Panc1 (cell line): ENCODE measurements at regions not wholly inside any gene's neighbourhood (a gene's known extent, or its start where the extent isn't known, plus 50 kb on each side); places are given as distances from the start of the nearest gene placed in this dataset.
A peak's percentile ranks its signal among the peaks of the same experiment; 100 is the strongest.

Source experiments
- ATAC-seq: fragments of 200-7000 bp; cut with Tn5 transposase; 2 replicates; pipeline ENCODE4 v1.9.1; 2020; ENCODE audit warnings: mild to moderate bottlenecking, moderate library complexity
- BruUV-seq: library from RNA; stranded (reverse); fragments of 400-500 nt; replicated peaks from 2 replicates; lab custom pipeline; 2021; lab: Mats Ljungman, UMichigan
- CTCF ChIA-PET: fragments of 300-600 bp; sonication (Branson Sonifier 250); formaldehyde crosslinking; loops from one replicate; lab custom pipeline; 2022; ENCODE audit warnings: antibody characterized with exemption; lab: Charles Lee
- POLR2A ChIA-PET: fragments of 300-600 bp; sonication (Branson Sonifier 250); formaldehyde crosslinking; loops from one replicate; lab custom pipeline; 2022; ENCODE audit warnings: antibody characterized with exemption; lab: Charles Lee
- DNase-seq: peaks from one replicate; pipeline ENCODE4 v3.0.0-alpha.2; 2010; ENCODE audit warnings: low read depth, low spot score
- H3K27ac ChIP-seq: 2 replicates; pipeline ENCODE4 v1.5.1; 2011; ENCODE audit warnings: mild to moderate bottlenecking, low read length, inconsistent platforms
- H3K27me3 ChIP-seq: fragments of 200-500 bp; sonication (Bioruptor generic); 2 replicates; pipeline ENCODE4 v1.6.0; 2014; ENCODE audit warnings: low read length, inconsistent platforms; ENCODE audit not compliant: control insufficient read depth, insufficient read depth
- H3K36me3 ChIP-seq: fragments of 200-500 bp; sonication (Bioruptor generic); 2 replicates; pipeline ENCODE4 v1.5.1; 2014; ENCODE audit warnings: inconsistent platforms, mild to moderate bottlenecking, low read length, moderate library complexity; ENCODE audit not compliant: control insufficient read depth, insufficient read depth
- H3K4me1 ChIP-seq: 2 replicates; pipeline ENCODE4 v1.5.1; 2011; ENCODE audit warnings: inconsistent platforms, mild to moderate bottlenecking, low read length, moderate library complexity; ENCODE audit not compliant: control insufficient read depth, insufficient read depth
- H3K4me3 ChIP-seq, 2 experiments: 2 replicates each; pipeline ENCODE4 v1.5.1; 2011 to 2012; ENCODE audit warnings: low read depth in 2 of 2, low read length in 2 of 2, mild to moderate bottlenecking in 2 of 2, inconsistent platforms in 1 of 2, moderate library complexity in 1 of 2
- H3K9me3 ChIP-seq: fragments of 200-500 bp; sonication (Bioruptor generic); 2 replicates; pipeline ENCODE4 v1.5.1; 2014; ENCODE audit warnings: low read depth, mild to moderate bottlenecking, inconsistent platforms, low read length, moderate library complexity; ENCODE audit not compliant: control insufficient read depth, insufficient read depth
- CTCF ChIP-seq: fragments of 450-650 bp; IDR thresholded peaks from 2 replicates; pipeline ENCODE4 v1.5.1; 2017; ENCODE audit warnings: mild to moderate bottlenecking
- POLR2AphosphoS5 ChIP-seq: IDR thresholded peaks from 2 replicates; pipeline ENCODE4 v1.6.1; 2012; ENCODE audit warnings: mild to moderate bottlenecking, low read depth, low read length, moderate library complexity
- REST ChIP-seq, 2 experiments: IDR thresholded peaks; 2 replicates each; pipeline ENCODE4 v1.6.1; 2011 to 2012; ENCODE audit warnings: low read depth in 2 of 2, control low read depth in 1 of 2, low read length in 1 of 2, mild to moderate bottlenecking in 1 of 2, moderate library complexity in 1 of 2; ENCODE audit not compliant: insufficient read depth in 1 of 2
- SIN3A ChIP-seq: IDR thresholded peaks from 2 replicates; pipeline ENCODE4 v1.6.1; 2012; ENCODE audit warnings: low read depth, mild to moderate bottlenecking, low read length, moderate library complexity, borderline replicate concordance; ENCODE audit not compliant: insufficient read depth
- TCF7L2 ChIP-seq: IDR thresholded peaks from 2 replicates; pipeline ENCODE4 v1.6.1; 2011; ENCODE audit warnings: mild to moderate bottlenecking, low read depth, low read length, inconsistent platforms
- in situ Hi-C: cut with HindIII; loops from 2 replicates; pipeline ENCODE4 v1.10.0; 2016; ENCODE audit warnings: low sequenced_read_pairs, low pct_unique_long_range_greater_than_20kb
- intact Hi-C: fragments of 100-400 bp; cut with micrococcal nuclease; formaldehyde crosslinking; loops from one replicate; pipeline ENCODE4 v1.10.0; 2022; ENCODE audit not compliant: unreplicated experiment

DNA sequence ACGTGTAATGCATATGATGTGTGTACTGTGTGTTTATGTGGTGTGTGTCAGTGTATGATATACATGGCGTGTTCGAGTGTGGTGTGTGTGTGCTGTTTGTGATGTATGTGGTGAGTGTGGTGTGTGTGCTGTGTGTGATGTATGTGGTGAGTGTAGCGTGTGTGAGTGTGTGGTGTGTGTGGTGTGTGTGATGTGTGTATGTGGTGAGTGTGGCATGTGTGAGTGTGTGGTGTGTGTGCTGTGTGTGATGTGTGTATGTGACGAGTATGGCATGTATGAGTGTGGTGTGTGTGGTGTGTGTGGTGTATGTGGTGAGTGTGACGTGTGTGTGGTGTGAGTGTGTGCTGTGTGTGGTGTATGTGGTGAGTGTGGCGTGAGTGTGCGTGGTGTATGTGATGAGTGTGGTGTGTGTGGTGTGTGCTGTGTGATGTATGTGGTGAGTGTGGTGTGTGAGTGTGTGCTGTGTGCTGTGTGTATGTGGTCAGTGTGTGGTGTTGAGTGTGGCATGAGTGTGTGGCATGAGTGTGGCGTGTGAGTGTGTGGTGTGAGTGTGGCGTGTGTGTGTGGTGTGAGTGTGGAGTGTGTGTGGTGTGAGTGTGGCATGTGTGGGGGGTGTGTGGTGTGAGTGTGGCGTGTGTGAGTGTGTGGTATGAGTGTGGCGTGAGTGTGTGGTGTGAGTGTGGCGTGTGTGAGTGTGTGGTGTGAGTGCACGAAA lies 56.8 kb upstream of the CKS2 start:
- Histone ChIP-seq H3K36me3 (no peaks in the 10 kb centered on the region), H3K4me1 (no peaks in the 10 kb centered on the region), H3K27ac (no peak overlapping the region), H3K9me3 (no peaks in the 10 kb centered on the region), H3K4me3 (no peak overlapping the region), H3K27me3 (no peaks in the 10 kb centered on the region)
- CTCF ChIA-PET: no interaction called here
- intact Hi-C loops: no loop called here
- in situ Hi-C loops: no loop called here
- TF ChIP-seq TCF7L2 (no peak), REST (IDR thresholded peaks at IDR 0.05; ENCODE audit: insufficient read depth in 1 of 2, low read depth in 2 of 2, low read length in 1 of 2) (no peak), SIN3A (no peak), POLR2AphosphoS5 (no peak), CTCF (no peak)
- ATAC-seq (no peak), DNase-seq (no peak)
- no TSS peak for BruUV-seq
- POLR2A ChIA-PET: no interaction called here

- Histone ChIP-seq H3K27me3 (no peaks in the 10 kb centered on the region), H3K27ac (no peak overlapping the region), H3K9me3 (no peaks in the 10 kb centered on the region), H3K36me3 (no peaks in the 10 kb centered on the region), H3K4me3 (no peak overlapping the region), H3K4me1 (no peaks in the 10 kb centered on the region)
- ChIA-PET CTCF (no interaction called here), POLR2A (no interaction called here)
- in situ Hi-C loops (no loop called here), intact Hi-C loops (no loop called here)
- BruUV-seq: no TSS peak
- no peak for TF ChIP-seq POLR2AphosphoS5
- TF ChIP-seq CTCF: peak; percentile 12; the same call in 1 of the 2 replicates
- DNase-seq (no peak), ATAC-seq (no peak)
Measured at GRCh38 chr9:89254773-89255125, 56.2 kb upstream of the CKS2 start.
